ENCODE measurements at regions not wholly inside any gene's neighbourhood (a gene's known extent, or its start where the extent isn't known, plus 50 kb on each side); places are given as distances from the start of the nearest gene placed in this dataset.

DNA sequence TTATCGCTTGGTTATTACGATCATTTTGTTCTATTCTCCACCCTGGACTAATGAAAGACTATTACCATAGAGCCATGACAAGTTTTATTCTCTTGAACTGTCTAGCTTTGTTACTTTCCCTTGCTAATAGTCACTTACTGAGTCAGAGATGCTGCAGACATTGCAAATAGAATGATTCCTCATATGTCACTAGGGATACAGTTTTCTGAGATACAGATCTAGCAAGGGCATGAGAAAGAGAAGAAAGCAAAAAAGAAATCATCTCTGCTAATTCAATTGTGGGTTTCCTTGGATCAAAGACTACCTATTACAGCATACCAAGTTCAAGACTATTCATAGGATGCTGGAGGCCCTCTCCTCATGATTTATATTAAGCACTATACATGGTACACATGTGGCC is 204.3 kb downstream of the MBL2 start (continued):
- TF ChIP-seq, protein P1, sequence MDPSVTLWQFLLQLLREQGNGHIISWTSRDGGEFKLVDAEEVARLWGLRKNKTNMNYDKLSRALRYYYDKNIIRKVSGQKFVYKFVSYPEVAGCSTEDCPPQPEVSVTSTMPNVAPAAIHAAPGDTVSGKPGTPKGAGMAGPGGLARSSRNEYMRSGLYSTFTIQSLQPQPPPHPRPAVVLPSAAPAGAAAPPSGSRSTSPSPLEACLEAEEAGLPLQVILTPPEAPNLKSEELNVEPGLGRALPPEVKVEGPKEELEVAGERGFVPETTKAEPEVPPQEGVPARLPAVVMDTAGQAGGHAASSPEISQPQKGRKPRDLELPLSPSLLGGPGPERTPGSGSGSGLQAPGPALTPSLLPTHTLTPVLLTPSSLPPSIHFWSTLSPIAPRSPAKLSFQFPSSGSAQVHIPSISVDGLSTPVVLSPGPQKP (IDR thresholded peaks at IDR 0.05; ENCODE audit: borderline replicate concordance, low read depth, low read length) = no peak
- no peak for TF ChIP-seq RAD21 (IDR thresholded peaks at IDR 0.05; ENCODE audit: low read length)

DNA sequence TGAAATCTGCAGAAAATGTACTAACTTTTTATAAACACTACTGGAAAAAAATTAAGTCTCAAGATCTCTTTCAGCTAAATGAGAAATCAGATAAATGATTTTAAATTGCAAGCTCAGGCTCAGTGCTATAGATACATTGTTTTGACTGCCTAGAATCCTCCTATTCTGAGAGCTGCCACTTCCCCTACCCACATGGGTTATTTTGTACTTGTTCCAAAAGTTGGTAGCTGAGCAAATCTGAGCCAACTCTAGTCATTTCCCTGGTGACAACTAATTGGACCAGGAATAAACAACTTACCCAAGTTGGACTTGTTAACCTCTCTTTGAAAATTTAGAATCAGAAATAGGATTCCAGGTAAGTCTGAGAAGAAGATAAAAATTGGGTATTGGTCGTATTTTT is 202.1 kb downstream of the MBL2 start:
- Histone ChIP-seq H4K8ac (ENCODE audit: low read depth in 2 of 2, low read length in 2 of 2) (no peak overlapping the region), H3K27ac (ENCODE audit: insufficient read depth, low read length) (no peak overlapping the region), H3K14ac (replicated peaks; ENCODE audit: low read depth, low read length) (no peak overlapping the region), H3K4me1 (ENCODE audit: control insufficient read depth, insufficient read depth, low read length) (peaks cover 3% of the 10 kb centered on the region), H4K20me1 (ENCODE audit: insufficient read depth, low read length) (no peaks in the 10 kb centered on the region), H3K23ac (ENCODE audit: low read depth, low read length) (no peak overlapping the region), H3K9ac (ENCODE audit: low read depth, low read length) (no peak overlapping the region), H3K79me1 (ENCODE audit: low read depth in 1 of 2, low read length in 2 of 2) (no peaks in the 10 kb centered on the region), H3K4ac (ENCODE audit: low read depth, low read length) (no peak overlapping the region), H4K5ac (ENCODE audit: low read depth, low read length) (no peak overlapping the region), H3K36me3 (ENCODE audit: control insufficient read depth, insufficient read depth, low read length) (no peaks in the 10 kb centered on the region), H3K9me3 (ENCODE audit: control insufficient read depth, insufficient read depth, low read length) (no peaks in the 10 kb centered on the region), H3K56ac (ENCODE audit: extremely low read depth, insufficient read depth, low read length) (no peak overlapping the region), H2AK5ac (ENCODE audit: low read depth, low read length) (no peak overlapping the region), H2BK120ac (ENCODE audit: low read depth, low read length) (no peak overlapping the region), H2BK5ac (ENCODE audit: low read depth, low read length, poor library complexity, severe bottlenecking) (no peak overlapping the region), H2AK9ac (replicated peaks; ENCODE audit: low read depth, low read length, poor library complexity) (no peak overlapping the region), H3K18ac (ENCODE audit: low read depth, low read length) (no peak overlapping the region), H2BK15ac (ENCODE audit: low read depth, low read length) (no peak overlapping the region), H2BK20ac (ENCODE audit: low read depth, low read length) (no peak overlapping the region), H4K91ac (ENCODE audit: insufficient read depth, low read depth, low read length) (no peak overlapping the region), H3K4me2 (ENCODE audit: low read depth, low read length) (no peak overlapping the region), H3K4me3 (ENCODE audit: insufficient read depth, low read depth, low read length) (no peak overlapping the region), H3K27me3 (ENCODE audit: control insufficient read depth, insufficient read depth, low read length) (no peaks in the 10 kb centered on the region), H3K9me1 (ENCODE audit: insufficient read depth, low read length) (no peaks in the 10 kb centered on the region), H2AFZ (replicated peaks; ENCODE audit: low read length, poor library complexity) (no peak overlapping the region)
- dilution Hi-C loops (cut with HindIII; ENCODE audit: low sequenced_read_pairs, unreplicated experiment) (no loop called here), in situ Hi-C loops (cut with MboI; ENCODE audit: low sequenced_read_pairs) (no loop called here), intact Hi-C loops (cut with micrococcal nuclease) (loop anchor here (10.0 kb wide), 1 partner anchor 154 kb away; no protein-coding TSS in a partner anchor)
- WGBS, 2 experiments (ENCODE audit: extremely low coverage in 2 of 2, insufficient read length in 1 of 2) = no CpG with 5 or more reads among the region's 1 CpG
- CTCF ChIA-PET = no interaction called here
- DNase-seq (no peak), ATAC-seq (ENCODE audit: low read depth) (no peak)
- no TSS peak for BruUV-seq (replicated peaks)
- POLR2A ChIA-PET (ENCODE audit: unreplicated experiment) = no interaction called here
- TF ChIP-seq MXI1 (IDR thresholded peaks at IDR 0.05; ENCODE audit: borderline replicate concordance, low read depth, low read length) (no peak), RCOR1 (IDR thresholded peaks at IDR 0.05; ENCODE audit: insufficient replicate concordance, low read length) (no peak), POLR2A (IDR thresholded peaks at IDR 0.05; ENCODE audit: low read depth, low read length) (no peak), RFX5 (IDR thresholded peaks at IDR 0.05; ENCODE audit: low read depth, low read length) (no peak), CHD1 (IDR thresholded peaks at IDR 0.05; ENCODE audit: low read depth, low read length) (no peak), SMC3 (IDR thresholded peaks at IDR 0.05; ENCODE audit: low read depth, low read length) (no peak), BHLHE40 (IDR thresholded peaks at IDR 0.05; ENCODE audit: low read depth, low read length) (no peak), CEBPB (IDR thresholded peaks at IDR 0.05; ENCODE audit: low read depth, low read length) (no peak), MAZ (IDR thresholded peaks at IDR 0.05; ENCODE audit: borderline replicate concordance, low read depth, low read length) (no peak)
- TF ChIP-seq, protein P1 (IDR thresholded peaks at IDR 0.05; ENCODE audit: borderline replicate concordance, low read depth, low read length) = no peak
- TF ChIP-seq, protein P2, sequence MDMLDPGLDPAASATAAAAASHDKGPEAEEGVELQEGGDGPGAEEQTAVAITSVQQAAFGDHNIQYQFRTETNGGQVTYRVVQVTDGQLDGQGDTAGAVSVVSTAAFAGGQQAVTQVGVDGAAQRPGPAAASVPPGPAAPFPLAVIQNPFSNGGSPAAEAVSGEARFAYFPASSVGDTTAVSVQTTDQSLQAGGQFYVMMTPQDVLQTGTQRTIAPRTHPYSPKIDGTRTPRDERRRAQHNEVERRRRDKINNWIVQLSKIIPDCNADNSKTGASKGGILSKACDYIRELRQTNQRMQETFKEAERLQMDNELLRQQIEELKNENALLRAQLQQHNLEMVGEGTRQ (IDR thresholded peaks at IDR 0.05; ENCODE audit: low read depth, low read length) = no peak
- TF ChIP-seq, protein P3, sequence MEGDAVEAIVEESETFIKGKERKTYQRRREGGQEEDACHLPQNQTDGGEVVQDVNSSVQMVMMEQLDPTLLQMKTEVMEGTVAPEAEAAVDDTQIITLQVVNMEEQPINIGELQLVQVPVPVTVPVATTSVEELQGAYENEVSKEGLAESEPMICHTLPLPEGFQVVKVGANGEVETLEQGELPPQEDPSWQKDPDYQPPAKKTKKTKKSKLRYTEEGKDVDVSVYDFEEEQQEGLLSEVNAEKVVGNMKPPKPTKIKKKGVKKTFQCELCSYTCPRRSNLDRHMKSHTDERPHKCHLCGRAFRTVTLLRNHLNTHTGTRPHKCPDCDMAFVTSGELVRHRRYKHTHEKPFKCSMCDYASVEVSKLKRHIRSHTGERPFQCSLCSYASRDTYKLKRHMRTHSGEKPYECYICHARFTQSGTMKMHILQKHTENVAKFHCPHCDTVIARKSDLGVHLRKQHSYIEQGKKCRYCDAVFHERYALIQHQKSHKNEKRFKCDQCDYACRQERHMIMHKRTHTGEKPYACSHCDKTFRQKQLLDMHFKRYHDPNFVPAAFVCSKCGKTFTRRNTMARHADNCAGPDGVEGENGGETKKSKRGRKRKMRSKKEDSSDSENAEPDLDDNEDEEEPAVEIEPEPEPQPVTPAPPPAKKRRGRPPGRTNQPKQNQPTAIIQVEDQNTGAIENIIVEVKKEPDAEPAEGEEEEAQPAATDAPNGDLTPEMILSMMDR (conservative IDR thresholded peaks at IDR 0.05; ENCODE audit: low read depth, low read length) = no peak

Measured in IMR-90 (cell line).